ENCODE measurements at regions not wholly inside any gene's neighbourhood (a gene's known extent, or its start where the extent isn't known, plus 50 kb on each side); places are given as distances from the start of the nearest gene placed in this dataset.

- TF ChIP-seq POLR2A (IDR thresholded peaks at IDR 0.05) (no peak), CTCF (IDR thresholded peaks at IDR 0.05) (no peak)
- 52 to 68% (median 58%) methylated on average over 5 of the region's 5 CpGs for WGBS, 4 donors
Measured at GRCh38 chr4:186445040-186445439, 110.3 kb downstream of the MTNR1A start.

GRCh38 chr4:186441502-186441901, 113.9 kb downstream of the MTNR1A start:
- Histone ChIP-seq H3K9me3 (replicated peaks in 1 of 3) (no peaks in the 10 kb centered on the region), H3K36me3 (replicated peaks in 1 of 2) (no peaks in the 10 kb centered on the region), H3K27me3 (no peaks in the 10 kb centered on the region), H3K27ac (no peak overlapping the region), H3K4me3 (no peak overlapping the region), H3K4me1 (replicated peaks in 1 of 2) (no peaks in the 10 kb centered on the region)
- intact Hi-C loops (cut with DNase I): no loop called here
- TF ChIP-seq CTCF (IDR thresholded peaks at IDR 0.05) (no peak), POLR2A (IDR thresholded peaks at IDR 0.05) (no peak)
- DNase-seq: no peak
- 87 to 95% (median 89%) methylated on average over 2 of the region's 2 CpGs for WGBS, 4 donors

More at GRCh38 chr4:186445040-186445439, 110.3 kb downstream of the MTNR1A start:
- H3K9me3 ChIP-seq (replicated peaks in 1 of 3): no peaks in the 10 kb centered on the region
- no peak for DNase-seq
- no peaks in the 10 kb centered on the region for H3K27me3 ChIP-seq
- H3K4me1 ChIP-seq (replicated peaks in 1 of 2): no peaks in the 10 kb centered on the region
- H3K27ac ChIP-seq: no peak overlapping the region
- intact Hi-C loops (cut with DNase I): no loop called here
- H3K4me3 ChIP-seq: no peak overlapping the region
- H3K36me3 ChIP-seq (replicated peaks in 1 of 2): no peaks in the 10 kb centered on the region

GRCh38 chr4:186428481-186428880, 126.9 kb downstream of the MTNR1A start:
- H3K4me3 ChIP-seq: no peak overlapping the region
- intact Hi-C loops (cut with DNase I): no loop called here
- WGBS, 4 donors: 68 to 86% (median 82%) methylated on average over 13 of the region's 13 CpGs
- no peaks in the 10 kb centered on the region for H3K4me1 ChIP-seq (replicated peaks in 1 of 2)
- TF ChIP-seq CTCF (IDR thresholded peaks at IDR 0.05) (no peak), POLR2A (IDR thresholded peaks at IDR 0.05) (no peak)
- H3K9me3 ChIP-seq (replicated peaks in 1 of 3): no peaks in the 10 kb centered on the region
- no peaks in the 10 kb centered on the region for H3K27me3 ChIP-seq
- no peaks in the 10 kb centered on the region for H3K36me3 ChIP-seq (replicated peaks in 1 of 2)
- no peak for DNase-seq
- no peak overlapping the region for H3K27ac ChIP-seq

GRCh38 chr4:186424745-186425144, 130.6 kb downstream of the MTNR1A start:
- Histone ChIP-seq H3K27ac (no peak overlapping the region), H3K27me3 (no peaks in the 10 kb centered on the region), H3K4me3 (no peak overlapping the region), H3K4me1 (replicated peaks in 1 of 2) (no peaks in the 10 kb centered on the region), H3K9me3 (replicated peaks in 1 of 3) (no peaks in the 10 kb centered on the region), H3K36me3 (replicated peaks in 1 of 2) (no peaks in the 10 kb centered on the region)
- 40 to 61% (median 42%) methylated on average over 4 of the region's 4 CpGs for WGBS, 4 donors
- intact Hi-C loops (cut with DNase I): no loop called here
- DNase-seq: no peak
- no peak for TF ChIP-seq POLR2A (IDR thresholded peaks at IDR 0.05)
- no peak for TF ChIP-seq CTCF (IDR thresholded peaks at IDR 0.05)

Measured in adrenal gland (tissue), 9 donors.